MM.1S (cell line): ENCODE measurements at regions not wholly inside any gene's neighbourhood (a gene's known extent, or its start where the extent isn't known, plus 50 kb on each side); places are given as distances from the start of the nearest gene placed in this dataset.

ENCODE experiments used
- EZH2 ChIP-seq: fragments of 300-600 bp; sonication (generic); optimal IDR thresholded peaks from 2 replicates; pipeline ENCODE3; 2017; ENCODE audit warnings: low read depth, mild to moderate bottlenecking, antibody characterized with exemption, low read length, mixed read lengths
- EZH2phosphoT487 ChIP-seq: fragments of 300-600 bp; sonication (generic); IDR thresholded peaks from 2 replicates; pipeline ENCODE4 v1.6.1; 2018; ENCODE audit warnings: antibody characterized with exemption, low read length
- TF ChIP-seq, protein P1 (sequence below): fragments of 300-600 bp; sonication (generic); IDR thresholded peaks from 2 replicates; pipeline ENCODE4 v1.5.1; 2016; ENCODE audit warnings: antibody characterized with exemption, low read length, mixed read lengths

DNA sequence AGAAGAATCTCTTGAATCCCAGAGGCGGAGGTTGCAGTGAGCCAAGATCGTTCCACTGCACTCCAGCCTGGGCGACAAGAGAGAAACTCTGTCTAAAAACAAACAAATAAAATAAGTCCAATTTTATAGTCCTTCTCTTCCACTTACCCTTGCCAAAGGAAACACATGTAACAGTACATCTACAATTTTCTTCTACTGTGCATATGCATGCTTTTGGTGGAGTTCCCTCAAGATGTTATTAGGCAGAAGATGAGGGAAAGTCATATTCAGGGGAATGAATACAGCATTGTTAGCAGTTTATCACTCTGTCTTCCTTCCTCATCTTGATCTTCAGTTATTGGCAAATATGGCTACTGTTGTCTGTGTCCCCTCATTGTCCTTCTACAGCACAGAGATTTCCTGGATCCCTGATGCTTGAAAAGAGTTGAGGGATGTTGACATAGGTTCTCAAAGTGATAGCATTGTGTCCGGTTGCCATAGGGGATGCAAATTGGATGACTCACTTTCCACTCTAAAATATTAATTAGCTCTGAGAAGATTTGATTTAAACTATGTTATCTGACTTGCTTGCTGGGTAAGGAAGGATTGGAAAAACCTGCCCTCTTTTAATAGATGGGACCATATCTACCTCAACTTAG lies 1173.6 kb downstream of the KCNT2 start:
- TF ChIP-seq, protein P1, sequence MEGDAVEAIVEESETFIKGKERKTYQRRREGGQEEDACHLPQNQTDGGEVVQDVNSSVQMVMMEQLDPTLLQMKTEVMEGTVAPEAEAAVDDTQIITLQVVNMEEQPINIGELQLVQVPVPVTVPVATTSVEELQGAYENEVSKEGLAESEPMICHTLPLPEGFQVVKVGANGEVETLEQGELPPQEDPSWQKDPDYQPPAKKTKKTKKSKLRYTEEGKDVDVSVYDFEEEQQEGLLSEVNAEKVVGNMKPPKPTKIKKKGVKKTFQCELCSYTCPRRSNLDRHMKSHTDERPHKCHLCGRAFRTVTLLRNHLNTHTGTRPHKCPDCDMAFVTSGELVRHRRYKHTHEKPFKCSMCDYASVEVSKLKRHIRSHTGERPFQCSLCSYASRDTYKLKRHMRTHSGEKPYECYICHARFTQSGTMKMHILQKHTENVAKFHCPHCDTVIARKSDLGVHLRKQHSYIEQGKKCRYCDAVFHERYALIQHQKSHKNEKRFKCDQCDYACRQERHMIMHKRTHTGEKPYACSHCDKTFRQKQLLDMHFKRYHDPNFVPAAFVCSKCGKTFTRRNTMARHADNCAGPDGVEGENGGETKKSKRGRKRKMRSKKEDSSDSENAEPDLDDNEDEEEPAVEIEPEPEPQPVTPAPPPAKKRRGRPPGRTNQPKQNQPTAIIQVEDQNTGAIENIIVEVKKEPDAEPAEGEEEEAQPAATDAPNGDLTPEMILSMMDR, result no peak
- TF ChIP-seq EZH2phosphoT487 (no peak), EZH2 (no peak)
